HG03108 (cell line): ENCODE measurements at regions not wholly inside any gene's neighbourhood (a gene's known extent, or its start where the extent isn't known, plus 50 kb on each side); places are given as distances from the start of the nearest gene placed in this dataset.
A peak's percentile ranks its signal among the peaks of the same experiment; 100 is the strongest.
"Not testable (repeated sequence)": the region's sequence is repeated elsewhere in the genome, so short reads cannot be mapped to it uniquely, and the experiment has no call there.

ENCODE experiments used
- ATAC-seq: cut with Tn5 transposase; IDR thresholded peaks from one replicate; pipeline ENCODE4 v1.9.1; 2021; ENCODE audit warnings: moderate library complexity; ENCODE audit not compliant: unreplicated experiment

DNA sequence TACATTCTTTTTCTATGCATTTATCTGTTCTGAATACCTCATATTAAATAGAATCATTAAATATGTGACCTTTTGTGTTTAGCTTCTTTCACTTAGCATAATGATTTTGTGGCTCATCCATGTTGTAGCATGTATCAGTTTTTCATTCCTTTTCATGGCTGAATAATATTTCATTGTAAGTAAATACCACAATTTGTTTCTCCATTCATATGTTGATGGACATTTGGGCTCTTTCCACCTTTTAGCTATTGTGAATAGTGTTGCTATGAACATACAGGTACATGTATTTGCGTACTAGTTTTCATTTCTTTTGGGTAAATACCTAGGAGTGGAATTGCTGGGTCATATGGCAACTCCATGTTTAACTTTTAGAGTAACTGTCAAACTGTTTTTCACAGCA lies 85.1 kb downstream of the GNL3L start:
- no peak for ATAC-seq

DNA sequence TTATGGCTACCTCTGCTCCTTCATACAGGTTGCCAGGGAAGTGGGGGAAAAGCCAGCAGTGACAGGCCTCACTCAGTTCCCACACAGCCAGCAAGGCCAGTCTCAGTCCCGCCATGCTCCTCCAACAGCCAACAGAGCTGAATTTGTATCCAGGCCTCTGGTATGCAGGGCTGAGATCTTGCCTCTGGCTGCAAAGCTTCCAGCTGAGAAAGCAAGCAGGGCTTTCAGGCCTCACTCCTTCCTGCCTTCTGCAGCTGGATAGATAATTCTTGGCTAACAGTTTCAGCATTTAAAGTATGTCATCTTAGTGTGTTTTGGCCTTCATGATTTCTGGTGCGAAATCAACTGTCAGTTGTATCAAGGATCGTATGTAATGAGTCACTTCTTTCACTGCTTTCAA lies 103.6 kb downstream of the GNL3L start:
- no peak for ATAC-seq

DNA sequence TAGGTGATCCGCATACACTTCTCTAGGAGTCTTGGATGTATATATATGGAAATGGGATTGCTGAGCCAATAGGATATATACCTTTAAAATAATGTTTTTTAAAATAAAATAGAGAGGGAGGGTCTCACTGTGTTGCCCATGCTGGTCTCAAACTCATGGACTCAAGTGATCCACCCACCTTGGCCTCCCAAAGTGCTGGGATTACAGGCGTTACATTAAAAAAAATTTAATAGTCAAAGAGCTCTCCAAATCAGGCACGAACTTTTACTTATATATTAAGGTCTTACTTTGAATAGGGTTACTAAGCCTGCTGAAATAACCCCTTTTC lies 109.0 kb downstream of the GNL3L start:
- ATAC-seq, result no peak

DNA sequence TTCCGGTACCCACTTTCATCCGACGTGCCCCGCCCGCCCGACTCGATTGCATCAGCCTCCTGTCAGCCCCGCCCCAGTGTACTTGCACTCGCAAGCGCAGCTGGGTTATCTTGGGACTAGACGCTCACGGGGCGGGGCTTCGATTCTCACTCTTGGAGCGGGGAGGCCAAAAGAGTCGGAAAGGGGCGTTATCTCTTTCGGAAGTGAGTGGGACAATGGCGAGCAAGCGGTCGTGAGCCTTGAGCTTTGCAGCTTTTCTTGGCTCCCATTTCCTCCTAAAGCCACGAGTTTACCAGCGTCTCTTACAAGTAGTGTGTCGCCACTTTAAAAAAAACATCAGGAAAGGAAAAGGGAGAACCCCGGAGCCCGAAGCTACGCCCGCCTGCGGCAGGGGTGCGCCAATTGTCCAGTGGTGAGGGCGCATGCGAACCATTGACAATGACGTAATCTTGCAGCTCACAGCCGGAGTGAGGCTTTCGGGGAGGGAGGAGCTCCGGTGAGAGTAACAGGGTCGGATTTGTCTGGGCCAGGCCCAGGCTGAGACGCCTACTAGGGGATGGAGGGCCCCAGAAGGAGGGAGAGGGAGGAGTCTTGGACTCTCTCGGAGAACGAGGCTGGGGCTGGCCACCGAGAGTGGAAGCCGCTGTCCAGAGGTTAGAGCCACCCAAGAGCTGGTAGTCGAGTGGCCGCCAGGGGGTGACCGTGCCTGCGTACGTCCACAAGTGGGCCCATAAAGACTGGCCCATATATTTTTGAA lies 109.5 kb downstream of the GNL3L start:
- ATAC-seq, result peak; percentile 91

DNA sequence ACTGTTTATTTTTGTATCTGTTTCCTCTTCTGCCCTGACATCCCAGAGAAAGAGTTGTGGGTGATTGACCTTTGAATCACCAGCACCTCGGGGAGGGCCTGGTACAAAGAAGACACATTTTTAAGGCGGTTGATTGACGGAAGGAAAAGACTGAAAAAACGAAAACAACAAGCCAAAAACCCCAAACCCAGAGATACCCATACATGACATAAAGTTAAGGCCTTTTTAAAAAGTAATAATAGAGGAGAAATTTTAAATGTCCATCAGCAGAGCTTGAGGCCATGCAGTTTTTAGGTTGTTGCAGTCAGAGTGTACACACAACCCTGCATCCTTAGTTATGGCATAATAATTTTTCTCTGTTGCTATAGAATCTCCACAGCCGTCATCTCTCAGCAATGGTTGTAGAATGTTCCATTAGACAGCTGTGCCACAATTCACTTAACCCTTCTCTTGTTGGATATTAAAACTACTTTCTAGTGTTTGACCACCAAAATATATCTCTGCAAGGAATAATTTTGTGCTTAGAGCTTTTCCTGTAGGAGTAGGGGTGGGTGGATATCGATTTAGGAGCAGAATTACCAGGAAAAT lies 110.2 kb downstream of the GNL3L start:
- ATAC-seq, result no peak

DNA sequence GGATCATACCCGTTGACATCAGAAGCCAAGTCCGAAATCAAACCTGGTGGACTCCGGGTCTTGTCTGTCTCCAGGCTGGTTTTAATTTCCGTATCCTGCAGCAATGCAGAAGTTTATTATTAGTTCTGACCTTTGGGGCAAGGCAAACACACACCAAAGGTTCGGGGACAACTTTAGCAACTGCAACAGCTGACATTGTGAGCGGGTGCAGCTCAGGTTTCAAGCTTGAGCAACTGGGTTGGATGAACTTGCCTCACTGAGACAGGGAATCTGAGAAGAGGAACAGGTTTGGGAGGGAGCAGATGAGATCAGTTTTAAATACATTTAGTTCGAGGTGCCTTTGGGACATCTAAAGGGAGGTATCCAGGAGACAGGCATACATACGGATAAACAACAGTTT lies 110.7 kb downstream of the GNL3L start:
- ATAC-seq, result no peak

DNA sequence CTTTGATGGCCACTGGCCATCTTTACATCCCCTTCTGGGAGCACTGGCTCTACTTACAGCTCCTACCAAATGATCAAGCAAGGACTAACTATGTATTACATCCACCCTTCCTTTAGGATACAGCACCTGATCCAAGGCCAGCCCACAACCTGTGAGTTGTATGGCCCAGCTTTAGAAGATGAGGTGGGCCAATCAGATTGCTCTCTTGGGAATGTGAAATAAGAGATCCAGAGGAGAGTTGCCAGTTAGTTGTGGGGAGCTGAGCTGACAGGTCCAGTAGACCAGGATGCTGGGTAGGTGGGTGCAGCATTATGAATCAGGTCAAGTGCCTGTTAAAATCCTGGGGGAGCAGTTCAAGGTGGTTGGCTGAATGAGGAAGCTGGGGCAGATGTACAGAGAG lies 111.5 kb downstream of the GNL3L start:
- ATAC-seq, result no peak

DNA sequence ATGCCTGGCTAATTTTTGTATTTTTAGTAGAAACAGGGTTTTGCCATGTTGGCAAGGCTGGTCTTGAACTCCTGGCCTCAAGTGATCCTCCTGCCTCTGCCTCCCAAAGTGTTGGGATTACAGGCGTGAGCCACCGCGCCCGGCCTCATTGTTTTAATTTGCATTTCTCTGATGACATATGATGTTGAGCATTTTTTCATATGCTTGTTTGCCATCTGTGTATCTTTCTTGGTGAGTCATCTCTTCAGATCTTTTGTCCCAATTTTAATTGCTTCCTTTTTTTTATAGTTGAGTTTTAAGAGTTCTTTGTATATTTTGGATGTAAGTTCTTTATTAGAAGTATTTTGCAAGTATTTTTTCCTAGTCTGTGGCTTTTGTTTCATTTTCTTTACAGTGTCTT lies 117.6 kb downstream of the GNL3L start:
- not testable (repeated sequence) for ATAC-seq

DNA sequence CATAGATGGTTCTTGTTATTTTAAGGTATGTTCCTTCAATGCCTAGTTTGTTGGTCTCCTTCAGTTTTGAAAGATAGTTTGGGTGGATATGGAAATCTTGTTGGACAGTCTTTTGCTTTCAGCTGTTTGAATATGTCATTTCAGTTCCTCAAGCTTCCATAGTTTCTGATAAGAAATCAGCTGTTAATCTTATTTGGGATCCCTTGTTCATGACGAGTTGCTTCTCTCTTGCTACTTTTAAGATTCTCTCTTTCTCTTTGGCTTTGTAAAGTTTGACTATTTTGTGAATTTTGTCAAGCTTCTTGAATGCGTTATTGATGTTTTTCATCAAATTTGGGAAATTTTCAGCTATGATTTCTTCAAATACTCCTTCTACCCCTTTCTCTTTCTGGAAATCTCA lies 129.5 kb downstream of the GNL3L start:
- no peak for ATAC-seq

DNA sequence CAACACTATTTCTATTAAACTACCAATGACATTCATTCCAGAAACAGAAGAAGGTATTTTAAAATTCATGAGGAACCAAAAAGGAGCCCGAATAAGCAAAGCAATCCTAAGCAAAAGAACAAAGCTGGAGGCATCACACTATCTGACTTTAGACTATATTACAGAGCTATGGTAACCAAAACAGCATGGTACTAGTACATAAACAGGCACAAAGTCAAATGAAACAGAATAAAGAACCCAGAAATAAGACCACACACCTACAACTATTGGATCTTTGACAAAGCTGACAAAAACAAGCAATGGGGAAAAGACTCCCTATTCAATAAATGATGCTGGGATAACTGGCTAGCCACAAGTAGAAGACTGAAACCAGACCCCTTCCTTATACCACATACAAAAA lies 122.3 kb downstream of the ITIH6 start:
- ATAC-seq, result no peak

DNA sequence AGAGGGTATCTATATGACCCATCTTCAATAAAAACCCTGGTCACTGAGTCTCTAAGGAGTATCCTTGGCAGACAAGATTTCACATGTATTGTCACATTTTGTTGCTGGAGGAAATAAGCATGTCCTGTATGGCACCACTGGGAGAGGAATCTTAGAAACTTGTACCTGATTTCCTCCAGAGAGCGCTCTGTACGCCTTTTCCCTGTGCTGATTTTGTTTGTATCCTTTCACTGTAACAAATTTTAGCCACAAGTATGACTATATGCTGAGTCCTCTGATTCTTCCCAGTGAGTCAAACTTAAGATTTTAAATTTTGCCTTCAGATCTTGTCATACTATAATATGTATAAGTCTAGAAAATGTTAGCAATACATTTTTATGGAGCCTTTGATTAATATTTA lies 102.8 kb downstream of the ITIH6 start:
- ATAC-seq, result no peak

DNA sequence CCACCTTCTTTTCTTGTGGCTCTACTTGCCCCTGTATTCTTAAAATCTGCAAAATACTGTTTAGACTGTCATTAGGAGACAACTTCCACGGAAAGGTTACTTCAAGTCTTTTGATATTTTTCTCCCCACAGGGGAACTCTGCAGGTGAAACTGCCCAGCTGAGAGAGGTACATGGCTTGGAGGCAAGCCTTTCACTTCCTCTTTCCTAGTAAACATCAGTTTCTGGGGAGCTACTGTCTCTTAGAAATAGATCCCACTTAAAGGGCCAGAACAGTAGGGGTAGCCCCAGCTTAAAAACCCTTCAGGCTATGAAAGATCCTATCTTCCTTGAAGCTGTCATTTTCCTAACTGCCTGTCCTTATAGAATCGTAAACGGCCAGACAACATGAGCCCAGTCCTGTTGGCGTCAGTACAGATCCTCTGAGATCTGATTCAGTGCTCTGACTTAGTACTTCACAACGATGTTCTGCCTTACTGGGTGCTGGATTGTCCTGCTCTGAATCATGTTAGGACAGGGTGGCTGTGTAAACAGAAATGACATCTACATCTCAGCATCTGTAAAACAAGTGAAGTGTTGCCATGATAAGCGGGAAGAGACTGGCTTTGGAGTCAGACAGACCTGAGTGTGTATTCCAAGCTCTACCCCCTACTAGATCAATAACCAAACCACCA lies 102.1 kb downstream of the ITIH6 start:
- peak; percentile 97 for ATAC-seq
